NCI-H2196 (cell line): ENCODE measurements at regions not wholly inside any gene's neighbourhood (a gene's known extent, or its start where the extent isn't known, plus 50 kb on each side); places are given as distances from the start of the nearest gene placed in this dataset.

Experiments
- DNase-seq: peaks from one replicate; lab custom pipeline; 2025; ENCODE audit not compliant: unreplicated experiment; lab: John Stamatoyannopoulos, UW

GRCh38 chr9:113781381-113781780 is 94.7 kb upstream of the ZNF618 start:
- no peak for DNase-seq

GRCh38 chr9:113781896-113782295 is 94.2 kb upstream of the ZNF618 start:
- no peak for DNase-seq

GRCh38 chr9:113783475-113783874 is 92.6 kb upstream of the ZNF618 start:
- no peak for DNase-seq

- no peak for DNase-seq
Measured at GRCh38 chr9:113785334-113785733, 90.8 kb upstream of the ZNF618 start.

- no peak for DNase-seq
Measured at GRCh38 chr9:113786071-113786470, 90.0 kb upstream of the ZNF618 start.

- DNase-seq: no peak
Measured at GRCh38 chr9:113787871-113788270, 88.2 kb upstream of the ZNF618 start.

GRCh38 chr9:113788616-113789330 is 87.3 kb upstream of the ZNF618 start:
- no peak for DNase-seq

- no peak for DNase-seq
Measured at GRCh38 chr9:113790093-113790492, 86.0 kb upstream of the ZNF618 start.

GRCh38 chr9:113793558-113793957 is 82.6 kb upstream of the ZNF618 start:
- DNase-seq: no peak

- no peak for DNase-seq
Measured at GRCh38 chr9:113794721-113795120, 81.4 kb upstream of the ZNF618 start.

- no peak for DNase-seq
Measured at GRCh38 chr9:113795811-113796392, 80.2 kb upstream of the ZNF618 start.

GRCh38 chr9:113796646-113797426 is 79.3 kb upstream of the ZNF618 start:
- DNase-seq: no peak

GRCh38 chr9:113798062-113799030 is 77.8 kb upstream of the ZNF618 start:
- DNase-seq: no peak

- no peak for DNase-seq
Measured at GRCh38 chr9:113800276-113800675, 75.8 kb upstream of the ZNF618 start.

- no peak for DNase-seq
Measured at GRCh38 chr9:113803811-113804589, 72.1 kb upstream of the ZNF618 start.

GRCh38 chr9:113805486-113806132 is 70.5 kb upstream of the ZNF618 start:
- no peak for DNase-seq

- peak; percentile 46 for DNase-seq
Measured at GRCh38 chr9:113807173-113808061, 68.7 kb upstream of the ZNF618 start.
